GM18498 (cell line): ENCODE measurements at regions not wholly inside any gene's neighbourhood (a gene's known extent, or its start where the extent isn't known, plus 50 kb on each side); places are given as distances from the start of the nearest gene placed in this dataset.
"Not testable (repeated sequence)": the region's sequence is repeated elsewhere in the genome, so short reads cannot be mapped to it uniquely, and the experiment has no call there.

Experiments
- ATAC-seq: cut with Tn5 transposase; IDR thresholded peaks from one replicate; pipeline ENCODE4 v1.9.1; 2021; ENCODE audit warnings: mild to moderate bottlenecking, moderate library complexity; ENCODE audit not compliant: unreplicated experiment

GRCh38 chr17:21470422-21470821 lies 94.3 kb downstream of the KCNJ12 start:
- not testable (repeated sequence) for ATAC-seq

- ATAC-seq: no peak
Observed at GRCh38 chr17:21470861-21471260, 94.7 kb downstream of the KCNJ12 start.

GRCh38 chr17:21474815-21475214 lies 98.7 kb downstream of the KCNJ12 start:
- ATAC-seq: no peak

- ATAC-seq: no peak
Observed at GRCh38 chr17:21475571-21475970, 99.4 kb downstream of the KCNJ12 start.

- ATAC-seq: no peak
Observed at GRCh38 chr17:21476867-21477266, 100.7 kb downstream of the KCNJ12 start.

- ATAC-seq: no peak
Observed at GRCh38 chr17:21482189-21482865, 106.2 kb downstream of the KCNJ12 start.

- ATAC-seq: not testable (repeated sequence)
Observed at GRCh38 chr17:21488043-21488442, 111.9 kb downstream of the KCNJ12 start.

GRCh38 chr17:21493993-21494392 lies 117.8 kb downstream of the KCNJ12 start:
- ATAC-seq: no peak

GRCh38 chr17:21495281-21495680 lies 119.1 kb downstream of the KCNJ12 start:
- no peak for ATAC-seq

GRCh38 chr17:21500064-21500463 lies 123.9 kb downstream of the KCNJ12 start:
- ATAC-seq: no peak

GRCh38 chr17:21501927-21502700 lies 126.0 kb downstream of the KCNJ12 start:
- not testable (repeated sequence) for ATAC-seq

GRCh38 chr17:21505819-21506815 lies 130.0 kb downstream of the KCNJ12 start:
- ATAC-seq: no peak

GRCh38 chr17:21507806-21508205 lies 131.6 kb downstream of the KCNJ12 start:
- not testable (repeated sequence) for ATAC-seq

- ATAC-seq: no peak
Observed at GRCh38 chr17:21508211-21508610, 132.1 kb downstream of the KCNJ12 start.

- not testable (repeated sequence) for ATAC-seq
Observed at GRCh38 chr17:21509356-21509755, 133.2 kb downstream of the KCNJ12 start.

GRCh38 chr17:21510686-21511362 lies 134.7 kb downstream of the KCNJ12 start:
- ATAC-seq: no peak

GRCh38 chr17:21511363-21512195 lies 135.4 kb downstream of the KCNJ12 start:
- peak; percentile 78 for ATAC-seq

GRCh38 chr17:21512307-21513011 lies 136.3 kb downstream of the KCNJ12 start:
- ATAC-seq: no peak

GRCh38 chr17:21513012-21513570 lies 136.9 kb downstream of the KCNJ12 start:
- peak; percentile 65 for ATAC-seq
